CD4-positive, alpha-beta T cell (primary cell): ENCODE measurements at regions not wholly inside any gene's neighbourhood (a gene's known extent, or its start where the extent isn't known, plus 50 kb on each side); places are given as distances from the start of the nearest gene placed in this dataset.

Experiments
- ATAC-seq: fragments of 200-7000 bp; cut with Tn5 transposase; one replicate; pipeline ENCODE4 v1.10.0; 2022; ENCODE audit warnings: mild to moderate bottlenecking; ENCODE audit not compliant: poor library complexity
- CTCF ChIA-PET: fragments of 350-600 bp; sonication (Branson Sonifier 250); formaldehyde crosslinking; loops from one replicate; lab custom pipeline; 2021; ENCODE audit warnings: antibody characterized with exemption, inconsistent platforms; lab: Charles Lee
- POLR2A ChIA-PET: fragments of 350-600 bp; sonication (Branson Sonifier 250); formaldehyde crosslinking; loops from one replicate; lab custom pipeline; 2021; ENCODE audit warnings: antibody characterized with exemption, inconsistent platforms; lab: Charles Lee
- DNase-seq, 14 experiments: peaks; one replicate each; pipeline ENCODE4 v3.0.0-alpha.2; 2013 to 2020; ENCODE audit warnings: mixed read lengths in 2 of 14
- H3K27ac ChIP-seq, 2 donors: one replicate each; pipeline versions ENCODE4 v1.5.1 to v1.7.0; 2013; ENCODE audit warnings: low read length in 2 of 2, low read depth in 1 of 2, mild to moderate bottlenecking in 1 of 2
- H3K27me3 ChIP-seq, 2 experiments: 1 replicate in 1 of 2; 2 replicates in 1 of 2; pipeline versions ENCODE4 v1.6.1 to v1.7.0; 2013; ENCODE audit warnings: low read length in 2 of 2, control low read depth in 1 of 2, mild to moderate bottlenecking in 1 of 2, moderate library complexity in 1 of 2; ENCODE audit not compliant: insufficient read depth in 2 of 2, control insufficient read depth in 1 of 2
- H3K36me3 ChIP-seq: one replicate; pipeline ENCODE4 v1.6.1; 2013; ENCODE audit warnings: low read length, control low read depth; ENCODE audit not compliant: insufficient read depth
- H3K4me1 ChIP-seq: one replicate; pipeline ENCODE4 v1.6.1; 2013; ENCODE audit warnings: low read length, control low read depth; ENCODE audit not compliant: insufficient read depth
- H3K4me3 ChIP-seq: one replicate; pipeline ENCODE4 v1.5.1; 2013; ENCODE audit warnings: mild to moderate bottlenecking, low read length, moderate library complexity
- H3K9me3 ChIP-seq, 2 experiments: 1 replicate in 1 of 2; 2 replicates in 1 of 2; pipeline versions ENCODE4 v1.6.1 to v1.7.0; 2013; ENCODE audit warnings: low read length in 2 of 2, mild to moderate bottlenecking in 2 of 2, control low read depth in 1 of 2, moderate library complexity in 1 of 2; ENCODE audit not compliant: control insufficient read depth in 1 of 2, insufficient read depth in 1 of 2
- H3K27ac Mint-ChIP-seq: one replicate; pipeline ENCODE4 v1.8.0; 2020; ENCODE audit warnings: mixed read lengths
- H3K27me3 Mint-ChIP-seq: one replicate; pipeline ENCODE4 v1.8.0; 2021; ENCODE audit warnings: mixed read lengths
- H3K36me3 Mint-ChIP-seq: one replicate; pipeline ENCODE4 v1.8.0; 2021; ENCODE audit warnings: low read depth, mixed read lengths
- H3K4me1 Mint-ChIP-seq: one replicate; pipeline ENCODE4 v1.8.0; 2021; ENCODE audit warnings: low read depth, mixed read lengths
- H3K4me3 Mint-ChIP-seq: one replicate; pipeline ENCODE4 v1.8.0; 2020; ENCODE audit warnings: mild to moderate bottlenecking, mixed read lengths
- H3K9me3 Mint-ChIP-seq: one replicate; pipeline ENCODE4 v1.8.0; 2020; ENCODE audit warnings: mixed read lengths
- CTCF ChIP-seq: fragments of 200-600 bp; IDR thresholded peaks from one replicate; pipeline ENCODE4 v1.8.0; 2022; ENCODE audit warnings: antibody characterized with exemption, mild to moderate bottlenecking
- intact Hi-C, 2 experiments: fragments of 100-400 bp; cut with DNase I in 1 of 2; cut with micrococcal nuclease in 1 of 2; formaldehyde crosslinking; loops; one replicate each; pipeline versions ENCODE4 v1.15.1 to v1.9.0; 2023 to 2025; cut with DNase I, micrococcal nuclease

GRCh38 chr3:5317557-5317956 lies 130.1 kb downstream of the EDEM1 start:
- no peak overlapping the region for H3K27ac Mint-ChIP-seq
- TF ChIP-seq CTCF = no peak
- no peak for DNase-seq
- ChIA-PET POLR2A (no interaction called here), CTCF (no interaction called here)
- H3K9me3 Mint-ChIP-seq = no peaks in the 10 kb centered on the region
- H3K27ac ChIP-seq = no peak overlapping the region
- no peaks in the 10 kb centered on the region for H3K36me3 Mint-ChIP-seq
- no peaks in the 10 kb centered on the region for H3K36me3 ChIP-seq
- intact Hi-C loops = no loop called here
- no peaks in the 10 kb centered on the region for H3K4me1 ChIP-seq
- H3K4me1 Mint-ChIP-seq = no peaks in the 10 kb centered on the region
- H3K27me3 ChIP-seq = no peaks in the 10 kb centered on the region
- no peak for ATAC-seq
- no peaks in the 10 kb centered on the region for H3K9me3 ChIP-seq
- H3K4me3 Mint-ChIP-seq = no peak overlapping the region
- peaks cover 8% of the 10 kb centered on the region for H3K27me3 Mint-ChIP-seq
- H3K4me3 ChIP-seq = no peak overlapping the region

- no peaks in the 10 kb centered on the region for H3K9me3 ChIP-seq
- no peak overlapping the region for H3K27ac ChIP-seq
- H3K4me1 ChIP-seq = no peaks in the 10 kb centered on the region
- no peaks in the 10 kb centered on the region for H3K36me3 ChIP-seq
- POLR2A ChIA-PET = no interaction called here
- H3K9me3 Mint-ChIP-seq = no peaks in the 10 kb centered on the region
- no peaks in the 10 kb centered on the region for H3K27me3 ChIP-seq
- H3K4me3 ChIP-seq = no peak overlapping the region
- ATAC-seq = no peak
- peaks cover 18% of the 10 kb centered on the region for H3K27me3 Mint-ChIP-seq
- no peaks in the 10 kb centered on the region for H3K36me3 Mint-ChIP-seq
- no peak overlapping the region for H3K27ac Mint-ChIP-seq
- intact Hi-C loops = no loop called here
- H3K4me1 Mint-ChIP-seq = no peaks in the 10 kb centered on the region
- CTCF ChIA-PET = no interaction called here
- no peak overlapping the region for H3K4me3 Mint-ChIP-seq
- TF ChIP-seq CTCF = no peak
- DNase-seq = no peak
Observed at GRCh38 chr3:5319454-5319853, 131.9 kb downstream of the EDEM1 start.

GRCh38 chr3:5321666-5322340 lies 134.3 kb downstream of the EDEM1 start:
- H3K27me3 Mint-ChIP-seq = peaks cover 21% of the 10 kb centered on the region
- DNase-seq = no peak
- H3K9me3 ChIP-seq = no peaks in the 10 kb centered on the region
- H3K9me3 Mint-ChIP-seq = peaks cover 2% of the 10 kb centered on the region
- H3K4me3 Mint-ChIP-seq = no peak overlapping the region
- TF ChIP-seq CTCF = no peak
- CTCF ChIA-PET = no interaction called here
- no peak overlapping the region for H3K27ac Mint-ChIP-seq
- no peak overlapping the region for H3K27ac ChIP-seq
- ATAC-seq = no peak
- no peaks in the 10 kb centered on the region for H3K4me1 Mint-ChIP-seq
- intact Hi-C loops = no loop called here
- no peak overlapping the region for H3K4me3 ChIP-seq
- no peaks in the 10 kb centered on the region for H3K27me3 ChIP-seq
- no peaks in the 10 kb centered on the region for H3K36me3 ChIP-seq
- H3K36me3 Mint-ChIP-seq = no peaks in the 10 kb centered on the region
- H3K4me1 ChIP-seq = no peaks in the 10 kb centered on the region
- POLR2A ChIA-PET = no interaction called here
